ENCODE measurements at regions not wholly inside any gene's neighbourhood (a gene's known extent, or its start where the extent isn't known, plus 50 kb on each side); places are given as distances from the start of the nearest gene placed in this dataset.

DNA sequence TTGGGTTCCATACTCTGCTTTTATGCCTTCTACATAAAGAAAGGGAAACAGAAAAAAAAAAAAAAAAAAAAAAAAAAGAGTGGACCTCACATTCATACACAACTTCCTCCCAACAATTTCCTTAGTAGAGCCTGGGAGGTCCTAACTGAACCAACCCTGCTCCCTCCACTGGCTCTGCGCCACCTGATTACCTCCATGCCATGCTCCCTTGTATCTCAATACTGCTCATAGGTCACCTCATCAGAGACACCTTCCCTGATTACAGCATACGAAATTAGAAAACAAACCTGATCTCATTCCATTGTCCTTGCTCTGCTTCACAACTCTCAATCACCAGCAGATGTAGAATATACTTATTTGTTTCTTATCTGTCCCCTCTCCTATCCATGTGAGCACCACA, 134.2 kb upstream of the EYA4 start:
- TF ChIP-seq, protein P1, sequence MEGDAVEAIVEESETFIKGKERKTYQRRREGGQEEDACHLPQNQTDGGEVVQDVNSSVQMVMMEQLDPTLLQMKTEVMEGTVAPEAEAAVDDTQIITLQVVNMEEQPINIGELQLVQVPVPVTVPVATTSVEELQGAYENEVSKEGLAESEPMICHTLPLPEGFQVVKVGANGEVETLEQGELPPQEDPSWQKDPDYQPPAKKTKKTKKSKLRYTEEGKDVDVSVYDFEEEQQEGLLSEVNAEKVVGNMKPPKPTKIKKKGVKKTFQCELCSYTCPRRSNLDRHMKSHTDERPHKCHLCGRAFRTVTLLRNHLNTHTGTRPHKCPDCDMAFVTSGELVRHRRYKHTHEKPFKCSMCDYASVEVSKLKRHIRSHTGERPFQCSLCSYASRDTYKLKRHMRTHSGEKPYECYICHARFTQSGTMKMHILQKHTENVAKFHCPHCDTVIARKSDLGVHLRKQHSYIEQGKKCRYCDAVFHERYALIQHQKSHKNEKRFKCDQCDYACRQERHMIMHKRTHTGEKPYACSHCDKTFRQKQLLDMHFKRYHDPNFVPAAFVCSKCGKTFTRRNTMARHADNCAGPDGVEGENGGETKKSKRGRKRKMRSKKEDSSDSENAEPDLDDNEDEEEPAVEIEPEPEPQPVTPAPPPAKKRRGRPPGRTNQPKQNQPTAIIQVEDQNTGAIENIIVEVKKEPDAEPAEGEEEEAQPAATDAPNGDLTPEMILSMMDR (IDR thresholded peaks at IDR 0.05; ENCODE audit: extremely low read depth in 1 of 2, insufficient read depth in 1 of 2, low read depth in 1 of 2, low read length in 2 of 2) = no peak
- TF ChIP-seq EZH2 (IDR thresholded peaks at IDR 0.05; ENCODE audit: borderline replicate concordance, low read depth, low read length, severe bottlenecking) = no peak

All from endothelial cell of umbilical vein (primary cell).